Right lobe of liver (tissue), 4 donors: ENCODE measurements at regions not wholly inside any gene's neighbourhood (a gene's known extent, or its start where the extent isn't known, plus 50 kb on each side); places are given as distances from the start of the nearest gene placed in this dataset.

Experiments
- POLR2A ChIP-seq: fragments of 450-650 bp; IDR thresholded peaks from one replicate; pipeline ENCODE4 v1.6.1; 2017; ENCODE audit warnings: antibody characterized with exemption, mild to moderate bottlenecking
- TF ChIP-seq, protein P1 (sequence below), 4 donors: fragments of 200-600 bp in 3 of 4; fragments of 450-650 bp in 1 of 4; IDR thresholded peaks; one replicate each; pipeline versions ENCODE4 v1.5.1 to v1.8.0; 2016 to 2022; ENCODE audit warnings: antibody characterized with exemption in 4 of 4, mild to moderate bottlenecking in 2 of 4
- donor health status: DM: no; HTN: no; CAD: no.
- donor health status: DM: no; HTN: no; CAD: no.
- donor health status: DM: no; HTN: yes; CAD: no.

DNA sequence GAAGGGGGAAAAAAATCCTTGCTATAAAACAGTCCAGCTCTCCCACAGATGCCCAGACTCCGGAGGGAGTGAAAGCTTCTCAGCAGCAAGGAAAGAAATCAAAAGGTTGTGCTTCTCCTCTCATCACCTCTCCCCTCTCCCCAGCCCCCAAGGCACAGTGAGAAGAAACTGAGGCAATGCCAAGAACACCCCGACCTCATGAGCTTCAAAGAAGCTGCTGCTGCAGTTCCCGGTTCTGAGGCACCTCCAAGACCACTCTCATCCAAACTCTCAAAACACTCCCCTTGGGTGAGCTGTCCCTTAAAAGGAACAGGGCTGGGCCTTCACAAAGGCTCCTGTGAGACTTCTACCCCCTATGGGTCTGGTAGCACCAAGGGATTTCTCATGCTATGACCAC, 62.0 kb upstream of the KLF7 start:
- TF ChIP-seq POLR2A: no peak
- TF ChIP-seq, protein P1, sequence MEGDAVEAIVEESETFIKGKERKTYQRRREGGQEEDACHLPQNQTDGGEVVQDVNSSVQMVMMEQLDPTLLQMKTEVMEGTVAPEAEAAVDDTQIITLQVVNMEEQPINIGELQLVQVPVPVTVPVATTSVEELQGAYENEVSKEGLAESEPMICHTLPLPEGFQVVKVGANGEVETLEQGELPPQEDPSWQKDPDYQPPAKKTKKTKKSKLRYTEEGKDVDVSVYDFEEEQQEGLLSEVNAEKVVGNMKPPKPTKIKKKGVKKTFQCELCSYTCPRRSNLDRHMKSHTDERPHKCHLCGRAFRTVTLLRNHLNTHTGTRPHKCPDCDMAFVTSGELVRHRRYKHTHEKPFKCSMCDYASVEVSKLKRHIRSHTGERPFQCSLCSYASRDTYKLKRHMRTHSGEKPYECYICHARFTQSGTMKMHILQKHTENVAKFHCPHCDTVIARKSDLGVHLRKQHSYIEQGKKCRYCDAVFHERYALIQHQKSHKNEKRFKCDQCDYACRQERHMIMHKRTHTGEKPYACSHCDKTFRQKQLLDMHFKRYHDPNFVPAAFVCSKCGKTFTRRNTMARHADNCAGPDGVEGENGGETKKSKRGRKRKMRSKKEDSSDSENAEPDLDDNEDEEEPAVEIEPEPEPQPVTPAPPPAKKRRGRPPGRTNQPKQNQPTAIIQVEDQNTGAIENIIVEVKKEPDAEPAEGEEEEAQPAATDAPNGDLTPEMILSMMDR (IDR thresholded peaks at IDR 0.05): no peak
